ENCODE measurements at regions not wholly inside any gene's neighbourhood (a gene's known extent, or its start where the extent isn't known, plus 50 kb on each side); places are given as distances from the start of the nearest gene placed in this dataset.
"Not testable (repeated sequence)": the region's sequence is repeated elsewhere in the genome, so short reads cannot be mapped to it uniquely, and the experiment has no call there.

GRCh38 chr5:15013654-15014463 is 142.3 kb upstream of the ANKH start:
- peak; percentile 74 for DNase-seq

- DNase-seq = no peak
These were observed 140.5 kb upstream of the ANKH start for GRCh38 chr5:15012061-15012460.

GRCh38 chr5:15010936-15011335 is 139.4 kb upstream of the ANKH start:
- DNase-seq = no peak

- peak; percentile 66 for DNase-seq
These were observed 137.8 kb upstream of the ANKH start for GRCh38 chr5:15009420-15009819.

GRCh38 chr5:15008921-15009320 is 137.3 kb upstream of the ANKH start:
- no peak for DNase-seq

- DNase-seq = peak; percentile 97
These were observed 136.9 kb upstream of the ANKH start for GRCh38 chr5:15008476-15008875.

GRCh38 chr5:15007646-15008045 is 136.1 kb upstream of the ANKH start:
- peak; percentile 31 for DNase-seq

GRCh38 chr5:15004506-15004905 is 132.9 kb upstream of the ANKH start:
- no peak for DNase-seq

- DNase-seq = peak; percentile 67
These were observed 131.9 kb upstream of the ANKH start for GRCh38 chr5:15003511-15003920.

- no peak for DNase-seq
These were observed 131.2 kb upstream of the ANKH start for GRCh38 chr5:15002791-15003190.

GRCh38 chr5:15002173-15002572 is 130.6 kb upstream of the ANKH start:
- no peak for DNase-seq

- DNase-seq = no peak
These were observed 129.9 kb upstream of the ANKH start for GRCh38 chr5:15001517-15001916.

GRCh38 chr5:14998491-14998890 is 126.9 kb upstream of the ANKH start:
- no peak for DNase-seq

GRCh38 chr5:14996997-14997396 is 125.4 kb upstream of the ANKH start:
- DNase-seq = no peak

GRCh38 chr5:14995229-14995628 is 123.7 kb upstream of the ANKH start:
- DNase-seq = no peak

- not testable (repeated sequence) for DNase-seq
These were observed 122.0 kb upstream of the ANKH start for GRCh38 chr5:14993459-14994133.

- DNase-seq = not testable (repeated sequence)
These were observed 121.3 kb upstream of the ANKH start for GRCh38 chr5:14992751-14993458.

GRCh38 chr5:14988223-14988622 is 116.6 kb upstream of the ANKH start:
- no peak for DNase-seq

GRCh38 chr5:14986413-14986812 is 114.8 kb upstream of the ANKH start:
- DNase-seq = no peak

- DNase-seq = no peak
These were observed 112.3 kb upstream of the ANKH start for GRCh38 chr5:14983666-14984441.

- DNase-seq = no peak
These were observed 109.1 kb upstream of the ANKH start for GRCh38 chr5:14980698-14981097.

GRCh38 chr5:14977058-14977685 is 105.6 kb upstream of the ANKH start:
- DNase-seq = no peak
